ENCODE measurements at regions not wholly inside any gene's neighbourhood (a gene's known extent, or its start where the extent isn't known, plus 50 kb on each side); places are given as distances from the start of the nearest gene placed in this dataset.

GRCh38 chr5:38736089-38736488, 109.7 kb upstream of the OSMR start:
- Mint-ChIP-seq H3K4me3 (no peak overlapping the region), H3K27ac (no peak overlapping the region), H3K9me3 (peaks cover 2% of the 10 kb centered on the region), H3K36me3 (no peaks in the 10 kb centered on the region), H3K27me3 (ENCODE audit: insufficient read depth, low read depth) (no peaks in the 10 kb centered on the region), H3K4me1 (no peaks in the 10 kb centered on the region)
- no peaks in the 10 kb centered on the region for H4K20me1 ChIP-seq (ENCODE audit: low read depth)
- no peak overlapping the region for H2AFZ ChIP-seq (replicated peaks)
- H3K9ac ChIP-seq = no peak overlapping the region
- no peak overlapping the region for H3K4me2 ChIP-seq
- TF ChIP-seq EZH2 (IDR thresholded peaks at IDR 0.05) (no peak), CTCF (IDR thresholded peaks at IDR 0.05) (no peak), EZH2phosphoT487 (IDR thresholded peaks at IDR 0.05) (no peak)
- no peaks in the 10 kb centered on the region for H3K79me2 ChIP-seq (ENCODE audit: low read depth)
- H3K9me3 ChIP-seq (ENCODE audit: low read depth) = no peaks in the 10 kb centered on the region
- no peak for DNase-seq (ENCODE audit: low spot score)
- H3K36me3 ChIP-seq = no peaks in the 10 kb centered on the region
- H3K27me3 ChIP-seq = no peaks in the 10 kb centered on the region
- H3K4me3 ChIP-seq = no peak overlapping the region
- H3F3A ChIP-seq (ENCODE audit: low read depth) = no peaks in the 10 kb centered on the region
- H3K27ac ChIP-seq = no peak overlapping the region
- no peaks in the 10 kb centered on the region for H3K4me1 ChIP-seq

DNA sequence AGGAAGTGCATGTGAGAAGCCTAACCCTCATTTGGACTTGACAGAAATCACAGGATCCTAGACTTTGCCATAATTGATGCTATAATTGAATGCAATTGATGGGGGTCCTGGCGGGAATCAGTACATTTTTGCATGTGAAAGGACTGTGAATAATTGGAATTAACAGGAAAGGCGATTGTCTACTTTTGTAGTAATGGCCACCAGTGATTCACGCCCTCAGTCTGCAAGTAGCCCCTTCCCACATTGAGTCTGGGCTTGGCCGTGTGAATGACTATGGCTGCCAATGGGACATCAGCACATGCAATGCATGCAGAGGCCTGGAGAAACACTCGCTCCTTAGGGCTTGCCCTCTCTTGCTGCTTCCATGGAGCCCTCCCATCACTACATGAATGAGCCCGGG, 107.8 kb upstream of the OSMR start:
- Histone ChIP-seq H3K36me3 (no peaks in the 10 kb centered on the region), H3K4me2 (no peak overlapping the region), H4K20me1 (ENCODE audit: low read depth) (no peaks in the 10 kb centered on the region), H3K9ac (no peak overlapping the region), H3K27me3 (no peaks in the 10 kb centered on the region), H3K79me2 (ENCODE audit: low read depth) (no peaks in the 10 kb centered on the region), H3K9me3 (ENCODE audit: low read depth) (no peaks in the 10 kb centered on the region), H3F3A (ENCODE audit: low read depth) (no peaks in the 10 kb centered on the region), H3K4me1 (no peaks in the 10 kb centered on the region), H3K27ac (no peak overlapping the region), H2AFZ (replicated peaks) (no peak overlapping the region), H3K4me3 (no peak overlapping the region)
- H3K36me3 Mint-ChIP-seq = no peaks in the 10 kb centered on the region
- DNase-seq (ENCODE audit: low spot score) = no peak
- H3K9me3 Mint-ChIP-seq = peaks cover 10% of the 10 kb centered on the region
- TF ChIP-seq EZH2phosphoT487 (IDR thresholded peaks at IDR 0.05) = no peak
- TF ChIP-seq EZH2 (IDR thresholded peaks at IDR 0.05) = no peak
- TF ChIP-seq CTCF (IDR thresholded peaks at IDR 0.05) = no peak
- H3K27ac Mint-ChIP-seq = no peak overlapping the region
- peaks cover 3% of the 10 kb centered on the region for H3K27me3 Mint-ChIP-seq (ENCODE audit: insufficient read depth, low read depth)
- H3K4me3 Mint-ChIP-seq = no peak overlapping the region
- H3K4me1 Mint-ChIP-seq = no peaks in the 10 kb centered on the region

DNA sequence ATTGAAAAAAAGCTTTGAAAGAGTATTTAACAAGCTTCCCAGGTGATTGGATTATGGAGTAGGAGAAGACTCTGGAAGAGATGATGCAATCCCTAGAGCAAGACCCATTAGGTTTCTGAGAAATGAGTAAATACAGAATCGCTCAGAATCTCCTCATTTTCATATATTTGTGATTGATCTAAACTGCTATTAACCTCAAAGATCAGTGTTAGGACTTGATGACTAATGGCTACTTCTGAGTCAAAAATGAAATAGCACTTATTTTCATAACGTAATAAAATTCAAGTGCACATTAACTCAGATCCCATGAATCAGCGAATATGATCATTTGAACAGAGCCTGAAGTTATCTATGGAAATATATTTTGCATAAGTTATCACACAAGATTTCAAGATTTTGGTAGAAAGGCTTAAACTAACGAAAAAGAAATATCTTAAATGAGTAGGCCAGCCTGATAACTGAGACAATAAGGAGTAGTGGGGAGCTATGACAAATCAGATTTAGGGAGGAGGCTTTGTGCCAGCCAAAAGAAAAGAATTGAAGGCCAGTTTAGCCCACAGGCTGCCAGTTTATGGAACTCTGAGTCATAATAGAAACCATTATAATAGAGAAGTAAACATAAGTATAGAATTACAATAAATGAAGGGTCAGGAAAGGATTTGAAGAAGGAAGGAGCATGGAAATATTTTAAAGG, 106.7 kb upstream of the OSMR start:
- no peaks in the 10 kb centered on the region for H3K79me2 ChIP-seq (ENCODE audit: low read depth)
- H3F3A ChIP-seq (ENCODE audit: low read depth) = no peaks in the 10 kb centered on the region
- H3K9me3 ChIP-seq (ENCODE audit: low read depth) = peaks cover 6% of the 10 kb centered on the region
- Mint-ChIP-seq H3K36me3 (no peaks in the 10 kb centered on the region), H3K27me3 (ENCODE audit: insufficient read depth, low read depth) (peaks cover 4% of the 10 kb centered on the region), H3K4me1 (no peaks in the 10 kb centered on the region), H3K27ac (no peak overlapping the region), H3K9me3 (peaks cover 19% of the 10 kb centered on the region), H3K4me3 (no peak overlapping the region)
- H3K27me3 ChIP-seq = no peaks in the 10 kb centered on the region
- TF ChIP-seq EZH2phosphoT487 (IDR thresholded peaks at IDR 0.05) (no peak), CTCF (IDR thresholded peaks at IDR 0.05) (no peak), EZH2 (IDR thresholded peaks at IDR 0.05) (no peak)
- no peaks in the 10 kb centered on the region for H3K4me1 ChIP-seq
- H3K9ac ChIP-seq = no peak overlapping the region
- DNase-seq (ENCODE audit: low spot score) = no peak
- H3K36me3 ChIP-seq = no peaks in the 10 kb centered on the region
- H4K20me1 ChIP-seq (ENCODE audit: low read depth) = no peaks in the 10 kb centered on the region
- H3K4me3 ChIP-seq = no peak overlapping the region
- H3K4me2 ChIP-seq = no peak overlapping the region
- H2AFZ ChIP-seq (replicated peaks) = no peak overlapping the region
- H3K27ac ChIP-seq = no peak overlapping the region

Data from neural progenitor cell (in vitro differentiated cells).